WTC11 (cell line): ENCODE measurements at regions not wholly inside any gene's neighbourhood (a gene's known extent, or its start where the extent isn't known, plus 50 kb on each side); places are given as distances from the start of the nearest gene placed in this dataset.
"Not testable (repeated sequence)": the region's sequence is repeated elsewhere in the genome, so short reads cannot be mapped to it uniquely, and the experiment has no call there.

Experiments
- ATAC-seq: fragments of 200-7000 bp; cut with Tn5 transposase; 2 replicates; pipeline ENCODE4 v1.10.0; 2021; ENCODE audit warnings: mild to moderate bottlenecking, moderate library complexity
- CTCF ChIA-PET: fragments of 300-600 bp; sonication (Branson Sonifier 250); formaldehyde crosslinking; loops from one replicate; lab custom pipeline; 2021; ENCODE audit warnings: antibody characterized with exemption; lab: Charles Lee
- POLR2A ChIA-PET: fragments of 350-600 bp; sonication (Branson Sonifier 250); formaldehyde crosslinking; loops from one replicate; lab custom pipeline; 2021; ENCODE audit warnings: antibody characterized with exemption; lab: Charles Lee
- DNase-seq: peaks from one replicate; pipeline ENCODE4 v3.0.0; 2021; ENCODE audit warnings: low spot score
- H3K27ac Mint-ChIP-seq: 2 replicates; pipeline ENCODE4 v1.8.0; 2021; ENCODE audit warnings: mixed read lengths
- H3K27me3 Mint-ChIP-seq: 2 replicates; pipeline ENCODE4 v1.8.0; 2021; ENCODE audit warnings: low read depth, mild to moderate bottlenecking, moderate library complexity, mixed read lengths
- H3K36me3 Mint-ChIP-seq: 2 replicates; pipeline ENCODE4 v1.8.0; 2021; ENCODE audit warnings: mixed read lengths
- H3K4me1 Mint-ChIP-seq: 2 replicates; pipeline ENCODE4 v1.8.0; 2022; ENCODE audit warnings: mixed read lengths
- H3K4me3 Mint-ChIP-seq: 2 replicates; pipeline ENCODE4 v1.8.0; 2021; ENCODE audit warnings: mild to moderate bottlenecking, moderate library complexity, mixed read lengths
- H3K9me3 Mint-ChIP-seq: 2 replicates; pipeline ENCODE4 v1.8.0; 2021; ENCODE audit warnings: mixed read lengths
- AFF4 ChIP-seq: sonication (generic); formaldehyde crosslinking; IDR thresholded peaks from 2 replicates; pipeline ENCODE4 v1.8.1; 2023; ENCODE audit warnings: mild to moderate bottlenecking, missing genetic modification reagents, borderline replicate concordance
- ATF6 ChIP-seq: sonication (generic); formaldehyde crosslinking; IDR thresholded peaks from 2 replicates; pipeline ENCODE4 v1.8.1; 2023; ENCODE audit warnings: mild to moderate bottlenecking, missing genetic modification reagents
- CREM ChIP-seq: sonication (generic); formaldehyde crosslinking; IDR thresholded peaks from 2 replicates; pipeline ENCODE4 v1.8.1; 2022; ENCODE audit warnings: mild to moderate bottlenecking, missing genetic modification reagents, moderate library complexity
- JUN ChIP-seq: sonication (generic); formaldehyde crosslinking; IDR thresholded peaks from 2 replicates; pipeline ENCODE4 v1.8.0; 2023; ENCODE audit warnings: mild to moderate bottlenecking, missing genetic modification reagents
- MXD4 ChIP-seq: fragments of 250-450 bp; sonication (Bioruptor Pico); IDR thresholded peaks from 2 replicates; pipeline ENCODE4 v1.8.0; 2021; ENCODE audit warnings: mild to moderate bottlenecking, moderate library complexity, borderline replicate concordance
- NR1H2 ChIP-seq: sonication (generic); formaldehyde crosslinking; IDR thresholded peaks from 2 replicates; pipeline ENCODE4 v1.9.0; 2021; ENCODE audit warnings: mild to moderate bottlenecking, moderate library complexity, missing genetic modification reagents
- TEAD1 ChIP-seq: sonication (generic); formaldehyde crosslinking; IDR thresholded peaks from 2 replicates; pipeline ENCODE4 v1.8.0; 2022; ENCODE audit warnings: mild to moderate bottlenecking, missing genetic modification reagents
- ZNF425 ChIP-seq: fragments of 250-450 bp; sonication (Bioruptor Pico); conservative IDR thresholded peaks from 2 replicates; pipeline ENCODE4 v1.9.0; 2021; ENCODE audit warnings: mild to moderate bottlenecking
- TF ChIP-seq, protein P1 (sequence below): sonication (generic); formaldehyde crosslinking; IDR thresholded peaks from 2 replicates; pipeline ENCODE4 v1.8.0; 2022; ENCODE audit warnings: mild to moderate bottlenecking, missing genetic modification reagents
- TF ChIP-seq, protein P2 (sequence below): sonication (generic); formaldehyde crosslinking; conservative IDR thresholded peaks from 2 replicates; pipeline ENCODE4 v1.8.1; 2023; ENCODE audit warnings: mild to moderate bottlenecking, low read depth, missing genetic modification reagents, moderate library complexity
- TF ChIP-seq, protein P3 (sequence below): sonication (generic); formaldehyde crosslinking; IDR thresholded peaks from 2 replicates; pipeline ENCODE4 v1.8.0; 2023; ENCODE audit warnings: missing genetic modification reagents

- CTCF ChIA-PET: no interaction called here
- ATAC-seq: peak; percentile 80
- no peak for DNase-seq
- H3K27me3 Mint-ChIP-seq: peaks cover 9% of the 10 kb centered on the region; the same call in 1 of the 2 replicates
- no peak overlapping the region for H3K4me3 Mint-ChIP-seq
- peak overlapping the region; percentile 74; the same call in 1 of the 2 replicates for H3K27ac Mint-ChIP-seq
- H3K9me3 Mint-ChIP-seq: peaks cover 36% of the 10 kb centered on the region
- TF ChIP-seq AFF4 (CRISPR knock-in tag) (no peak), TEAD1 (CRISPR knock-in tag) (peak; percentile 72; the same call in 1 of the 2 replicates)
- TF ChIP-seq, protein P1, sequence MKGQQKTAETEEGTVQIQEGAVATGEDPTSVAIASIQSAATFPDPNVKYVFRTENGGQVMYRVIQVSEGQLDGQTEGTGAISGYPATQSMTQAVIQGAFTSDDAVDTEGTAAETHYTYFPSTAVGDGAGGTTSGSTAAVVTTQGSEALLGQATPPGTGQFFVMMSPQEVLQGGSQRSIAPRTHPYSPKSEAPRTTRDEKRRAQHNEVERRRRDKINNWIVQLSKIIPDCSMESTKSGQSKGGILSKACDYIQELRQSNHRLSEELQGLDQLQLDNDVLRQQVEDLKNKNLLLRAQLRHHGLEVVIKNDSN: no peak
- POLR2A ChIA-PET: no interaction called here
- peaks cover 51% of the 10 kb centered on the region for H3K36me3 Mint-ChIP-seq
- peaks cover 9% of the 10 kb centered on the region for H3K4me1 Mint-ChIP-seq
These were observed 205.7 kb upstream of the MAOA start for GRCh38 chrX:43450355-43450754.

DNA sequence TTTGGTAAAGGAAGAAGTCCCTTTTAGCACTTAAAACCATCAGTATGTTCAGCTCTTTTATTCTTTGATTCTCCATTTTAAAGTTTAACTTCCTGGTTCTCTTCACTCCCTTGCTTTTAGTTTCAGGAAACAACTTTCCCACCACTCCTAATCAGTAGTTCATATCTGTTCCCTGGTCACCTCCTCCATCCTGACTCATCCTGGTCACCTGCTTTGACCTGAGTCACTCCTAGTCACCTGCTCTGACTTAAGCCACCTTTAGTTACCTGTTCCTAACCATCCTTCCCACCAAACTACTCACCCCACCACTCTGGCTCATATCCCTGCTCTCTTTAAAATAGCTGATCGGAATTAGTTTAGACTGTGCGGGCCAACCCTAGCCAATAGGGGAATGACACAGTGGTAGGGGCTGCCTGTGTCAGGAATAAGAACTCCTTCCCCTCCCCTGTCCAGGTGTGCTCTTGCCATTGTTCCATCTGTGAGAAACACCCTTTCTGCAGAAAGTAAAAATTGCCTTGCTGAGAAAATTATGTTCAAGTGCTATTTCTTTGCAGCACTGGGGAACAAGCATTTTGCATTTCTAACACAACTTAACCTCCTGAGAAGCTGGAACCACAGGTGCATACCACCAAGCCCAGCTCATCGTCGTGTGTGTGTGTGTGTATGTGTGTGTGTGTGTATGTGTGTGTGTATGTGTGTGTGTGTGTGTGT is 204.0 kb upstream of the MAOA start:
- Mint-ChIP-seq H3K9me3 (peaks cover 37% of the 10 kb centered on the region), H3K36me3 (peaks cover 50% of the 10 kb centered on the region), H3K4me1 (peaks cover 22% of the 10 kb centered on the region)
- DNase-seq, ATAC-seq, POLR2A ChIA-PET, H3K4me3 Mint-ChIP-seq, H3K27ac Mint-ChIP-seq, H3K27me3 Mint-ChIP-seq, CTCF ChIA-PET: not testable (repeated sequence)

- POLR2A ChIA-PET: no interaction called here
- peaks cover 18% of the 10 kb centered on the region for H3K9me3 Mint-ChIP-seq
- TF ChIP-seq, protein P2, sequence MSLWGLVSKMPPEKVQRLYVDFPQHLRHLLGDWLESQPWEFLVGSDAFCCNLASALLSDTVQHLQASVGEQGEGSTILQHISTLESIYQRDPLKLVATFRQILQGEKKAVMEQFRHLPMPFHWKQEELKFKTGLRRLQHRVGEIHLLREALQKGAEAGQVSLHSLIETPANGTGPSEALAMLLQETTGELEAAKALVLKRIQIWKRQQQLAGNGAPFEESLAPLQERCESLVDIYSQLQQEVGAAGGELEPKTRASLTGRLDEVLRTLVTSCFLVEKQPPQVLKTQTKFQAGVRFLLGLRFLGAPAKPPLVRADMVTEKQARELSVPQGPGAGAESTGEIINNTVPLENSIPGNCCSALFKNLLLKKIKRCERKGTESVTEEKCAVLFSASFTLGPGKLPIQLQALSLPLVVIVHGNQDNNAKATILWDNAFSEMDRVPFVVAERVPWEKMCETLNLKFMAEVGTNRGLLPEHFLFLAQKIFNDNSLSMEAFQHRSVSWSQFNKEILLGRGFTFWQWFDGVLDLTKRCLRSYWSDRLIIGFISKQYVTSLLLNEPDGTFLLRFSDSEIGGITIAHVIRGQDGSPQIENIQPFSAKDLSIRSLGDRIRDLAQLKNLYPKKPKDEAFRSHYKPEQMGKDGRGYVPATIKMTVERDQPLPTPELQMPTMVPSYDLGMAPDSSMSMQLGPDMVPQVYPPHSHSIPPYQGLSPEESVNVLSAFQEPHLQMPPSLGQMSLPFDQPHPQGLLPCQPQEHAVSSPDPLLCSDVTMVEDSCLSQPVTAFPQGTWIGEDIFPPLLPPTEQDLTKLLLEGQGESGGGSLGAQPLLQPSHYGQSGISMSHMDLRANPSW (CRISPR knock-in tag): no peak
- TF ChIP-seq NR1H2 (no peak), ATF6 (CRISPR knock-in tag) (no peak), MXD4 (CRISPR knock-in tag) (no peak), ZNF425 (CRISPR knock-in tag) (no peak), JUN (CRISPR knock-in tag) (no peak), CREM (CRISPR knock-in tag) (no peak)
- TF ChIP-seq, protein P3, sequence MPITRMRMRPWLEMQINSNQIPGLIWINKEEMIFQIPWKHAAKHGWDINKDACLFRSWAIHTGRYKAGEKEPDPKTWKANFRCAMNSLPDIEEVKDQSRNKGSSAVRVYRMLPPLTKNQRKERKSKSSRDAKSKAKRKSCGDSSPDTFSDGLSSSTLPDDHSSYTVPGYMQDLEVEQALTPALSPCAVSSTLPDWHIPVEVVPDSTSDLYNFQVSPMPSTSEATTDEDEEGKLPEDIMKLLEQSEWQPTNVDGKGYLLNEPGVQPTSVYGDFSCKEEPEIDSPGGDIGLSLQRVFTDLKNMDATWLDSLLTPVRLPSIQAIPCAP (CRISPR knock-in tag): no peak
- H3K27ac Mint-ChIP-seq: no peak overlapping the region
- peaks cover 9% of the 10 kb centered on the region for H3K27me3 Mint-ChIP-seq
- CTCF ChIA-PET: no interaction called here
- DNase-seq: no peak
- H3K4me1 Mint-ChIP-seq: peaks cover 32% of the 10 kb centered on the region
- no peak overlapping the region for H3K4me3 Mint-ChIP-seq
- no peak for ATAC-seq
- H3K36me3 Mint-ChIP-seq: peaks cover 34% of the 10 kb centered on the region
These were observed 200.0 kb upstream of the MAOA start for GRCh38 chrX:43456063-43456462.
